H9 (cell line): ENCODE measurements at regions not wholly inside any gene's neighbourhood (a gene's known extent, or its start where the extent isn't known, plus 50 kb on each side); places are given as distances from the start of the nearest gene placed in this dataset.

Experiments used
- DNase-seq: peaks from one replicate; pipeline ENCODE4 v3.0.0-alpha.2; 2017
- H2AFZ ChIP-seq: one replicate; pipeline ENCODE4 v1.6.1; 2013; ENCODE audit warnings: mild to moderate bottlenecking, low read length, control low read depth, moderate library complexity
- H2AK5ac ChIP-seq: 2 replicates; pipeline ENCODE4 v1.6.1; 2013; ENCODE audit warnings: low read length, control low read depth, mixed read lengths; ENCODE audit not compliant: insufficient read length
- H2BK120ac ChIP-seq: one replicate; pipeline ENCODE4 v1.6.1; 2013; ENCODE audit warnings: low read depth, mild to moderate bottlenecking, low read length, control low read depth, inconsistent platforms; ENCODE audit not compliant: poor library complexity, severe bottlenecking
- H2BK12ac ChIP-seq: 2 replicates; pipeline ENCODE4 v1.6.1; 2013; ENCODE audit warnings: low read length, control low read depth, mixed read lengths, low read depth; ENCODE audit not compliant: insufficient read length
- H2BK15ac ChIP-seq: 2 replicates; pipeline ENCODE4 v1.6.1; 2013; ENCODE audit warnings: low read depth, low read length, control low read depth
- H2BK20ac ChIP-seq: one replicate; pipeline ENCODE4 v1.6.1; 2013; ENCODE audit warnings: low read depth, mild to moderate bottlenecking, low read length, control low read depth, inconsistent platforms; ENCODE audit not compliant: poor library complexity, severe bottlenecking
- H2BK5ac ChIP-seq: 2 replicates; pipeline ENCODE4 v1.6.1; 2013; ENCODE audit warnings: low read length, control low read depth, mixed read lengths; ENCODE audit not compliant: insufficient read length
- H3K14ac ChIP-seq: 2 replicates; pipeline ENCODE4 v1.6.1; 2013; ENCODE audit warnings: low read length, control low read depth; ENCODE audit not compliant: insufficient read depth
- H3K18ac ChIP-seq: 2 replicates; pipeline ENCODE4 v1.6.1; 2013; ENCODE audit warnings: low read depth, mild to moderate bottlenecking, mixed read lengths, low read length, control low read depth; ENCODE audit not compliant: insufficient read length
- H3K23ac ChIP-seq: 2 replicates; pipeline ENCODE4 v1.6.1; 2013; ENCODE audit warnings: low read length, control low read depth, mixed read lengths, low read depth; ENCODE audit not compliant: insufficient read length
- H3K23me2 ChIP-seq: 2 replicates; pipeline ENCODE4 v1.6.1; 2013; ENCODE audit warnings: low read depth, mild to moderate bottlenecking, mixed read lengths, low read length, control low read depth; ENCODE audit not compliant: insufficient read length, poor library complexity, severe bottlenecking
- H3K27ac ChIP-seq: 2 replicates; pipeline ENCODE4 v1.5.1; 2013; ENCODE audit warnings: low read length, control low read depth, mixed read lengths, low read depth; ENCODE audit not compliant: insufficient read length
- H3K27me3 ChIP-seq: 2 replicates; pipeline ENCODE4 v1.6.1; 2013; ENCODE audit warnings: low read length, control low read depth, inconsistent platforms; ENCODE audit not compliant: insufficient read depth
- H3K4ac ChIP-seq: 2 replicates; pipeline ENCODE4 v1.6.1; 2013; ENCODE audit warnings: low read depth, mild to moderate bottlenecking, control low read depth, inconsistent platforms, low read length, moderate library complexity
- H3K4me1 ChIP-seq: 2 replicates; pipeline ENCODE4 v1.6.1; 2013; ENCODE audit warnings: low read length, control low read depth, inconsistent platforms; ENCODE audit not compliant: insufficient read depth
- H3K4me2 ChIP-seq: 2 replicates; pipeline ENCODE4 v1.6.1; 2013; ENCODE audit warnings: low read length, control low read depth, mixed read lengths; ENCODE audit not compliant: insufficient read length, insufficient read depth
- H3K56ac ChIP-seq: 2 replicates; pipeline ENCODE4 v1.6.1; 2013; ENCODE audit warnings: low read depth, mild to moderate bottlenecking, mixed read lengths, low read length, control low read depth; ENCODE audit not compliant: insufficient read length
- H3K79me1 ChIP-seq: 2 replicates; pipeline ENCODE4 v1.6.1; 2013; ENCODE audit warnings: low read depth, mild to moderate bottlenecking, moderate library complexity, low read length, control low read depth, inconsistent platforms; ENCODE audit not compliant: insufficient read depth, poor library complexity, severe bottlenecking
- H3K79me2 ChIP-seq: 2 replicates; pipeline ENCODE4 v1.6.1; 2013; ENCODE audit warnings: low read length, control low read depth, inconsistent platforms; ENCODE audit not compliant: insufficient read depth
- H3K9ac ChIP-seq: 2 replicates; pipeline ENCODE4 v1.6.1; 2013; ENCODE audit warnings: low read length, control low read depth, mixed read lengths; ENCODE audit not compliant: insufficient read length; ENCODE audit errors: extremely low read depth
- H3K9me3 ChIP-seq: one replicate; pipeline ENCODE4 v1.6.1; 2013; ENCODE audit warnings: low read depth, low read length, inconsistent platforms; ENCODE audit not compliant: control insufficient read depth
- H3T11ph ChIP-seq: one replicate; pipeline ENCODE4 v1.6.1; 2013; ENCODE audit warnings: mild to moderate bottlenecking, low read length, control low read depth, inconsistent platforms
- H4K20me1 ChIP-seq: one replicate; pipeline ENCODE4 v1.6.1; 2013; ENCODE audit not compliant: control insufficient read depth, insufficient read length, insufficient read depth
- H4K5ac ChIP-seq: 2 replicates; pipeline ENCODE4 v1.6.1; 2013; ENCODE audit warnings: low read depth, mild to moderate bottlenecking, mixed read lengths, low read length, control low read depth; ENCODE audit not compliant: insufficient read length
- H4K8ac ChIP-seq: replicated peaks from 2 replicates; pipeline ENCODE4 v1.6.1; 2013; ENCODE audit warnings: low read length, control low read depth, mixed read lengths, low read depth; ENCODE audit not compliant: insufficient read length
- H4K91ac ChIP-seq: 2 replicates; pipeline ENCODE4 v1.6.1; 2013; ENCODE audit warnings: low read depth, mild to moderate bottlenecking, moderate library complexity, mixed read lengths, low read length, control low read depth; ENCODE audit not compliant: insufficient read length
- H3K27ac Mint-ChIP-seq, 3 experiments: 2 replicates in 2 of 3; 3 replicates in 1 of 3; pipeline ENCODE4 v1.8.0; 2020 to 2021; ENCODE audit warnings: mixed read lengths in 3 of 3, mild to moderate bottlenecking in 1 of 3, moderate library complexity in 1 of 3
- H3K27me3 Mint-ChIP-seq: 2 replicates; pipeline ENCODE4 v1.8.0; 2021; ENCODE audit warnings: low read depth, mild to moderate bottlenecking, moderate library complexity, mixed read lengths
- H3K36me3 Mint-ChIP-seq, 3 experiments: 2 replicates in 2 of 3; 3 replicates in 1 of 3; pipeline ENCODE4 v1.8.0; 2020 to 2021; ENCODE audit warnings: low read depth in 3 of 3, mixed read lengths in 3 of 3; ENCODE audit not compliant: insufficient read depth in 1 of 3
- H3K4me1 Mint-ChIP-seq, 2 experiments: 2 replicates each; pipeline ENCODE4 v1.8.0; 2020; ENCODE audit warnings: mixed read lengths in 2 of 2
- H3K4me3 Mint-ChIP-seq, 2 experiments: 2 replicates in 1 of 2; 3 replicates in 1 of 2; pipeline ENCODE4 v1.8.0; 2020 to 2021; ENCODE audit warnings: mild to moderate bottlenecking in 2 of 2, mixed read lengths in 2 of 2, moderate library complexity in 1 of 2
- H3K9me3 Mint-ChIP-seq, 2 experiments: 2 replicates in 1 of 2; 3 replicates in 1 of 2; pipeline ENCODE4 v1.8.0; 2020; ENCODE audit warnings: mild to moderate bottlenecking in 2 of 2, mixed read lengths in 2 of 2, moderate library complexity in 1 of 2
- CTCF ChIP-seq: fragments of 200-600 bp; sonication (generic); conservative IDR thresholded peaks from 3 replicates; pipeline ENCODE4 v1.8.0; 2021; ENCODE audit warnings: antibody characterized with exemption, mild to moderate bottlenecking
- WGBS: extraction: QIAGEN DNeasy Blood & Tissue Kit; methylation state at CpG from one replicate; pipeline ENCODE4 v1.1.7; 2013; ENCODE audit warnings: missing lambda C conversion rate, low lambda C conversion rate, mixed read lengths; ENCODE audit not compliant: insufficient read length; ENCODE audit errors: extremely low coverage; 5-methylcytosine and 5-hydroxymethylcytosine counted together

DNA sequence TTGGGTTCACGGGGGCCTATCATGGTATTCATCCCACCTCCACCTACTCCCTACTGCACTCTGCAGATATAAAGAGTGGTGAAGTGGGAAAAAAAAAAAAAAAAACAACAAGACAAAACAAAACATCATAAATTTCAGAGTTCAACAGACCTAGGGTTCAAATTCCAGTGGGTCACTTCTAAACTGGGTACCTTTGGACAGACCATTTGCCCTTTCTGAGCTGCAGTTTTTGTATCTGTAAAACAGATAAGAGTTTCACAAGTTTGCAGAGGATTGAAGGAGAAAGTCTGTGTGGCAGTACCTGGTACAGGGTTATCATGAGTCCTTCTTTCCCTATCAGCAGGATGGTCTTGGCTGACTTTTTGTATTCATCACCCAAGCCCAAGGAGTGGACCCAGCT lies 211.2 kb upstream of the EEA1 start:
- no peaks in the 10 kb centered on the region for H3K79me2 ChIP-seq
- H2AFZ ChIP-seq, result no peak overlapping the region
- H3K79me1 ChIP-seq, result no peaks in the 10 kb centered on the region
- no peak overlapping the region for H4K8ac ChIP-seq
- H3K27ac ChIP-seq, result no peak overlapping the region
- no peak overlapping the region for H4K5ac ChIP-seq
- no peaks in the 10 kb centered on the region for H3K4me1 ChIP-seq
- no peak overlapping the region for H3T11ph ChIP-seq
- Mint-ChIP-seq H3K4me3 (no peak overlapping the region), H3K36me3 (no peaks in the 10 kb centered on the region), H3K27ac (no peak overlapping the region), H3K27me3 (no peaks in the 10 kb centered on the region; the same call in 1 of the 2 replicates), H3K9me3 (no peaks in the 10 kb centered on the region), H3K4me1 (no peaks in the 10 kb centered on the region)
- no peak overlapping the region for H3K9ac ChIP-seq
- H3K4ac ChIP-seq, result no peak overlapping the region
- H3K56ac ChIP-seq, result no peak overlapping the region
- no peak overlapping the region for H2BK5ac ChIP-seq
- no peak overlapping the region for H3K23ac ChIP-seq
- no peak for TF ChIP-seq CTCF
- H2AK5ac ChIP-seq, result no peak overlapping the region
- no peaks in the 10 kb centered on the region for H3K9me3 ChIP-seq
- H2BK120ac ChIP-seq, result no peak overlapping the region
- H2BK12ac ChIP-seq, result no peak overlapping the region
- H2BK20ac ChIP-seq, result no peak overlapping the region
- H3K18ac ChIP-seq, result no peak overlapping the region
- no peak for DNase-seq
- H3K27me3 ChIP-seq, result no peaks in the 10 kb centered on the region
- no CpG with 5 or more reads among the region's 1 CpG for WGBS
- H4K20me1 ChIP-seq, result no peaks in the 10 kb centered on the region
- no peak overlapping the region for H3K4me2 ChIP-seq
- no peaks in the 10 kb centered on the region for H3K23me2 ChIP-seq
- H2BK15ac ChIP-seq, result no peak overlapping the region
- no peak overlapping the region for H4K91ac ChIP-seq
- no peak overlapping the region for H3K14ac ChIP-seq
